HG03139 (cell line): ENCODE measurements at regions not wholly inside any gene's neighbourhood (a gene's known extent, or its start where the extent isn't known, plus 50 kb on each side); places are given as distances from the start of the nearest gene placed in this dataset.
A peak's percentile ranks its signal among the peaks of the same experiment; 100 is the strongest.

Experiments used
- ATAC-seq: cut with Tn5 transposase; IDR thresholded peaks from one replicate; pipeline ENCODE4 v1.9.1; 2021; ENCODE audit not compliant: unreplicated experiment

DNA sequence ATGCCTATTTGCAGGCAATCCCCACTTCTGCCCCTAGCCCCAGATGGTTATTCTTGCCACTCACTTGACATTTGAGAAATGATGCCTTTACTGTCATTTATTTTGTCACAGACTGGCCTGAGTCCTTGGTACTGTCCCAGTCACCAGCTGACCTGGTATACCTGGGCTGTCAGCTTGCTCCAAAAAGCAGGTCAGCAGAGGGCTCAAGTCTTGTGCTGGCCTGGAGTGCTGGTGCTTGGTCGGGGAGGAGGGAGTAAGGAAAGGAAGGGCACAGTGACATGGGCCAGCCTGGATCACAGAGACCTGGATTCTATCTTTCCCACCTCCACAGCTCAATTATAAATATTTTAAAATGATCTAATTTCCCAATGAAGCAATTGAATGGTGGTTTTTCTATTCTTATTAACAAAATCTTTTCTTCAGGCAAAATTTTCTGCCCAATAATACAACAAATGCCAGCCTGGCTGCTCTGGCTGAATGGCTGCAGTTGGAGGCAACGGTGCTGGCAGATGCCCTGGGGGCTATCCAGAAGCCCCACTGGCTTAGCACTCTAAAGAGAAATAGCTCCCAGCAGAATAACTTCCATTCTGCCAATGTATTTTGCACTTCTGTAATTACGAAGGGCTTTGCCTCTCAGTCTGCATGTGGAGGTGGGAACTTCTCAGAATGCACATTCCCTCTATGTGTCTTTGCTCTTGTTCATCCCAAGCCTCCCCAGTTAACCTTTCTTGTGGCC lies 160.6 kb downstream of the GADD45G start:
- ATAC-seq: no peak

DNA sequence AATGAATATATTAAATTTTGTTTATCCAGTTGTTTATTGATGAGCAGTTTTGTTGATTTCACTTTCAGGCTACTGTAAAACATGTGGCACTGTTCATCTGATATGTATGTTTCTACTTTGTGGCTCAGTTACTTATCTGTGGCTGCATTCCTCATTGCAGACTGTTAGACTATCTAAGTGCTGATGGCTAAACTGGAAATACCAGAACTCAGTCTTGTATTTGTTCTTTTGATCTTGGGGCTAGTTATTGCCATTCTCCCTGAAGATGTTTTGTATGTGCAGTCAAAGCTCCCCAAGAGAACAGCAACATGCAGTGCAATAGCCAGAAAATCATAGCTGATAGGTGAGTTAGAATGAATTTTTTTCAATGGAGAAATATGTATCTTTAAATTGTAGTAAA lies 162.2 kb downstream of the GADD45G start:
- ATAC-seq: no peak

DNA sequence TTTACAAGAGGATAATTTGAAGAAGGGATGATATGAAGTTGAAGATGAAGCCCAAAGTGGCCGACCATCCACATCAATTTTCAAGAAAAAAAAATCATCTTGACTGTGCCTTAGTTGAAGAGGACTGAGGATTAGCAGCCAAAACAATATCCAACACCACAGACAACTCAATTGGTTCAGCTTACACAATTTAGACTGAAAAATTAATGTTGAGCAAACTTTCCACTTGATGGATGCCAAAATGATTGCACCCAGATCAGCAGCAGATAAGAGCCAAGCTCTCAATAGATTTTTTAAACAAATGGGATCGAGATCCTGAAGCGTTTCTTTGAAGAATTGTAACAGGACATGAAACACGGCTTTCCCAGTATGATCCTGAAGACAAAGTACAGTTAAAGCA lies 163.2 kb downstream of the GADD45G start:
- no peak for ATAC-seq

DNA sequence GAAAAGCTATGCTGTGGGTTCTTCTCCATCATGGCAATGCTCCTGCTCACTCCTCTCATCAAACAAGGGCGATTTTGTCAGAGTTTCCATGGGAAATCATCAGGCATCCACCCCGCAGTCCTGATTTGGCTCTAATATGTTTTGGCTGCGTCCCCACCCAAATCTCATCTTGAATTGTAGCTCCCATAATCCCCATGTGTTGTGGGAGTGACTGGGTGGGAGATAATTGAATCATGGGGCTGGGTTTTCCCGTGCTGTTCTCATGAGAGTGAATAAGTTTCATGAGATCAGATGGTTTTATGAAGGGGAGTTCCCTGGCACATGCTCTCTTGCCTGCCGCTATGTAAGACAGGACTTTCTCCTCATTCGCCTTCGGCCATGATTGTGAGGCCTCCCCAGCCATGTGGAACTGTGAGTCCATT lies 163.8 kb downstream of the GADD45G start:
- ATAC-seq: no peak

DNA sequence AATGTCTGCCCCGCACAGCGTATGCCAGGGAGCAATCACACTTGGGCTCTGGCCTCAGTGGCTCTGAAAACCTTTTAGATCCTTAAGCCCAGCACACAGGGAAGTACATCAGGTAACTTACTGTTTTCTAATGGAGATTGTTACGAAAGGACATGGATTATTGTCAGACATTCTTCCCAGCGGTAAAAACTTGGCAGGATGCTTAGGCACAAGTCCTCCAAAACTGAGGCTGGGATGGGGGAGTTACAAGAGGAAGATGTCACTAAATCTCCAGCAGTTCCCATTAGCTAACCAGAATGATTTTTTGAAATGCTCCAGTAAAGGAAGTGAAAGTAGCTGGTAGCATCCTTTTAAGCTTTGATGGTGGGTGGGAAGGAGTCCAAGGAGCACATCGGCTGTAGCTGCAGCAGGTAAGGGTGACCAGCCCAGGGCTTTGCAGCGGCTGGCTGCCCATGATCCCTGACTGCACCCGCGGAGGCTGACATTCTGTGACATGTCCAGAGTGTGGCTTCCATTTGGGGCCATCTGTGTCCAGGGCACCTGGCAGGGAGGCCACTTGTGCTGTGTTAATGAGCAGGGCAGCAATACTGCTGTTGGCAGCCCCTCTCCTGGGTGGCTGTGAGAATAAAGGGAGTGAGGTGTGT lies 165.8 kb downstream of the GADD45G start:
- ATAC-seq: no peak

DNA sequence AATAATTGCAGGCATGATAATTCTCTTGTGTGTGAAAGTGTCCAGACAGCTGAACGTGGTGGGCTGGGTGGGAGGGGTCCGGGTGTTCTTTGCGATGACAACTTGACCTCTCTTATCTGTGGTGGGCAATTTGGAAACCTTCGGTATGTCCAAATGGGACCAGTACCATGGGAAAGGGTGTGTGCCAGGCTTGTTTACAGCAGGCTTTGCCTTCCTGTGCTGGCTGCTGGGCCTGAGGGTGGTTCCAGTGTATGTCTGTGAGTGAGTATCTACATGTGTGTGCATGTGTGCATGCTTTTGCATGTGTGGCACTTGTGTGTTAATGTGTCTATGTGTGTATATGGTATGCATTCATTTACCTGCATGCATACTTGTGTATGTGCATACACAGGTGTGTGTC lies 166.4 kb downstream of the GADD45G start:
- ATAC-seq: no peak

DNA sequence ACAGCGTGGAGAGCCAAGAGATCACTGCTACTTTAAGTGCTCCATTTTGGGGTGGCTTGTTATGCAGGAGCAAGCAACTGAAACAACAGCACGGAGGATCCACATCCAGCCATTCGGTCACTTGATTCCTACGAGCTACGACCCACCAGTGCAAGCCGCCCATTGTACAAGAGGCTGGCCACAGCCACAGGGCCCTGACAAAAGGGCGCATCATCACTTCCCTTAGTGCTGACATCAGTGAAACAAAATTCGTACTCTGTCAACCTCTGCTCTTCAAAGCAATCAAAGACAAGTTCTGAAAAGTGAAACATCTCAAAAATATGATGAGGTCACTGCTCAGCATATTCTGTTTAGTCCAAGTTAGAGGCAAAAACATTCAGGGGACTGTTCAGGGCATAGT lies 168.4 kb downstream of the GADD45G start:
- ATAC-seq: no peak

DNA sequence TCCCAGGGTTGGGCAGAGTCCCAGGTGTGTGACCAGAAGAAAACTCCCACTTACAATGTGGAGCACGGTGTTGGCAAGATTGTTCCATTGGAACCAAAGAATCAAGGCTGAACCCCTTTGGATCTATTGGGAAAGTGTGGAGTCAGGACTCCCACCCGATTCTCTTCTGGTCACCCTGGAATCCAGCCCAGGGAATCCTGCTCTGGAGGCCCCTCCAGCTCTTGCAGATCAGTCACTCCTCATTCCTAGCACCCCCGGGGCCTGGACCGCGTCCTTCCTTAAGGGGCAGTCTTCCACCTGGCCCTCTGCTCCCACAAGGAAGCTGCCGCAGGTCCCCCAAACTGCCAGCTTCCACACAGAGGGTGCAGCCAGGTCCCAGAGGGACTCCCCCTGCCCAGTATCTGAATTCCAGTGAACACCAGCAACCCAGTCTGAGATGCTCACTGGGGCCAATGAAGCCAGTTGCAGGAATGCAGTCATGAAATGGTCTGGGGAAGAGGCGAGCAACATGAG lies 170.1 kb downstream of the GADD45G start:
- no peak for ATAC-seq

DNA sequence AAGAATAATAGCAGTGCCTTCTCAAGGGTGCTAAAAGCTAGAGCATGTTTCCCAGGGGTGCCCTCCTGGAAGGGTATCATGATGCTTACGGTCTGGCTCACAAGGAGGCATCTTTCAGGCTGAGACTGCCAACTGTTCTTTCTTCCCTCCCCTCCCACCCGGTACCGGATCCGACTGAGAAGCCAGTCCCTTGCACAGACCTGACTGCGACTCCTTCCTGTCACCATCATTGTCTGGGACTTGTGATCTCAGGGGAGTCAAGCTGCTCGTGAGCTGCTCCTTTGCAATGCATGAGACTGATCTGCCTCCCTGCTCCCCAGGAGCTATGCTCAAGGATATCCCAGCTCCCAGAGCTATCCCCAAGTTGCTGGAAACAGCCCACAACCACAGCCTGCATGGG lies 170.8 kb downstream of the GADD45G start:
- ATAC-seq: no peak

DNA sequence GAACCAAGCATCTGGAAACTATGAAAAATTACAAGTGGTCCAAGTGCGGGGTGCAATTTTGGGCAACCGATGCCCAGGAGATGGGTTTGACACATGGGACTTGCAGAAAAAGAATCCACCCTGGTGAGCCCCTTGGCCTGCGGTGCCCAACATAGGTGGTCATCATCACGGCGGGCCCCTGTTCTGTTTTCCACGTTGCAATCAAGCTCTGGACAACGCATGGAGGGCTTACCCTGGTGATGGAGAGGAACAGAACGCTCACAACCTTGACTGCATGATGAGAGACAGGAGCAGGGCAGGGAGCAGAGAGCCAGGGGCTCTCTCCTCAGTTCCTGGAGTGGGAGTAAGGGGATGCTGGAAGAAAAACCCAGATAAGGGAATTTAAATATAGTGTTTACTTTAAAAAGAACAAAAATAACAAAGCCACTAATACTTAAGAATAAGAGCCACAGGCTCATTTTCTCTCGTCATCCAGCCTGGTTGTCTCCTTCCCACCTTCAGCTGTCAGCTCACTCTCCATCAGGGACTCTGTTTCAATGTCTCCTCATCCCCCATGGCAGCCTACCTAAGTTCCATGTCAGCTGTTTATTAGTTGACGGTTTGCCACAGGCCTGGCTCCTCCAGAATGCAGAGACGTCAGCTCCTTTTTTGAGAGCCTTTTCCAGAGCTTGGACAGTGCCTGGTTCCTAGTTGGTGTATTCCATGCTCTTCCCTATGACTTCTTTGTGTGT lies 172.1 kb downstream of the GADD45G start:
- ATAC-seq: no peak

DNA sequence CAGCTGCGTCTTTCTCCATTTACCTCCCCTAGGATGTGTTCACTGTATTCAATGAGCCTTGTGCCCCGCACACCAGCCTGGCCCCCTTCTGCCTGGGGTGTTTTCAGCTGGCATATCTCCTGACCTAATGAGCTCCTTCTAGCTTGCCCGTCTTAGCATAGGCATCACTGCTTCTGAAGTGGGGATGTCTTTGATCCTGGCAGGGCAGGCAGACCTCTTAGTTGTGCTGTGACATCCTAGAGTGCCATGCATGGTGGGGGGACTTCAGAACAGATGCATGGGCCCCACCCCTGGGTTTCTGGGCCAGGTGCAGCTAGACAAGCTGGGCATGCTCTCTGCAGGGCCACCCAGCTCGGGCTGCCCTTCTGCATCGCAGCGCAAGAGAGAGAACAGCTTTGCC lies 172.7 kb downstream of the GADD45G start:
- no peak for ATAC-seq

DNA sequence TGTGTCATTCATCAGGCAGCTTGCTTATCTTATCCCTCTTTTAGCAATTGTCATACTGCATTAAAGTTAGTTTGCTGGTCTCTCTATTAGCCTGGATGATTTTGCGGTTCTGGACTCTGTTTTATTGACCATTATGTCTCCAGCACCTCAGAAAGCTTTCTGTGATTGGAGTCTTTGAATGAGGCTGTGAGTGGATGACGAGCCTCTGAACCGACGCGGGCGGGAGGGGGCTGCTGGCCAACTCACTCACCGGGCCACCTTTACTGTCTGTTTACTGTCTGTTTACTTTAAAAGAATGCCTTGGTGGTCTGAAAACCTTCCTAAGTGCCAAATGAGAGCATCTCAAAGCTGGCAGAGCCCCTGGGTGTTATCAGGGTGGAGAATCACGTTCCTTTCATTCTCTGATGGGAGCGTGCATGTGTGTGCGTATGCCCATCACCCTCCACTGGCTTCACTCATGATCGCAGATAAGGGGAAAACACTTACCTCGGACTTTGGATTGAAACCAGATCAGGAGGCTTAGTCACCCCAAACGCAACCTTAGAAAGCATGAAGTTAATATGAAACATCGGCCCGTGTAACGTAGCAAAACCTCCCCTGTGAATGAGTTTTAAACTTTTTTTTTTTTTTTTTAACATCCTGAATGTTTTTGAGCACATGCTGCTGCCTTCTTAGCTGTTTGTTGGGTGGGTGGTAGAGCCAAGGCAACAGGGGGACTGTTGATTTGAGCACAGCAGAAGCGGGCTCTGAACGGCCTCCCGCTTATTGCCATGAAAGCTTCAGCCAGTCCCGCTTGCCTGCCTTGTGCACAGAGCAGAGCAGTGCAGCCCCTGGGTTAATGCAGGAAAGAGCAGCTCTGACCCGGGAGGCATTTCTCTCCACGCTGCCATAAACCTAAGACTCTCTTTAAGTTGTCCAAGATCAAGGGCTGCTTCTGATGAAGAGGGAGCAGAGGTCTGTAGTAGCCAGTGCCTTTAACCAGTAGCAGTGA lies 173.6 kb downstream of the GADD45G start:
- ATAC-seq: no peak

DNA sequence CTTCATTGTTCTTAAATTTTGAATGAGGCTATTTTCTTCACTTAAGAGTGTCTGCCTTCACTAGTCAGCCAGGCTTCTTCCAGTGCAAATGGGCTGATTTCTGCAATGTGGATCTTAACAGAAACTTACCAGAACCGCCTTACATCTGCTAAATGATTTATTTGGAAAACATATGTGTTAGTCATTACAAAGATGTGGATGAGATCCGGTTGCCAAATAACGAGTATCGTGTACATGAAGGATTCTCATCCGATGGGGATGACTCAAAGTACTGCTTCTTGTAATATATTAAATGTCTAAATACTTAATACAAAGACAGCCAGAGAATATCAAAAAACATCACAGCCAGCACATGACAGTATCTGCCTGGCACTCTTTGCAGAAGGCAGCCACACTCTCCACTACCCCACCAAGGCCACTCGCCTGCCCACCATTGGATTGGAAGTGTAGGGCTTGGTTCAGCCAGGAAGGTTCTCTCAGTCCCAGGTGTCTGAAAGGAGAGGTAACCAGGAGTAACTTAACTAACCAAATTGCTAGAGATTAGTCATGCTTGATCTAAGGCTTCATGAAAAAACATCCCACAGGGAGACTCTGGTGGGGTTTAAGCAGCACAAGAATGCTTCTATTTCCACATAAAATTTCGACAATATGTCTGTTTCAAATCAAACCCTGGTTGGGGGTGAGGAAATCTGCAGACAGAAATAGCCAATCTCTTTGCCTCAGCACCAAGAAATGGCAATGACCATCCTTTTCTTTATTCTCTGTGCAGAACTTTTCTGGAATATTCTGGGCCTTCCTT lies 174.8 kb downstream of the GADD45G start:
- ATAC-seq: no peak

DNA sequence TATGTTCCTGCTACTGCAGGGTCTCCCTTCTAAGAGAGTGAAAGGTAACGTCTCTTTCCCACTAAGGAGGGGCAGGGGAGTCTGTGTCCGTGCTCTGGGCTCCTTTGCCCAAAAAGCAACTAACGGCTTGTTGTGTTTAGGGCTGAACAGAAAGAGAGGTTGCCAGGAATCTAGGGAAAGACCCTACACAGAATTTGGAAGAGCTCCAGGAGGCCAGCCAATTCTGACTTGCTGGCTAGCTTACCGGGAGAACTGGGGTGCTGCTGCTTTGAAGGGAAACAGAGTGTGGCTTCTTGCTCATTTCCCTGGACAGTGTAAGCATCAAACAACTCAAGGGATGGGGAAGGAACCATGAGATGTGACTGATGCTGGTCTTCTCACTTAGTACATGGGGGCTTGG lies 176.1 kb downstream of the GADD45G start:
- no peak for ATAC-seq

DNA sequence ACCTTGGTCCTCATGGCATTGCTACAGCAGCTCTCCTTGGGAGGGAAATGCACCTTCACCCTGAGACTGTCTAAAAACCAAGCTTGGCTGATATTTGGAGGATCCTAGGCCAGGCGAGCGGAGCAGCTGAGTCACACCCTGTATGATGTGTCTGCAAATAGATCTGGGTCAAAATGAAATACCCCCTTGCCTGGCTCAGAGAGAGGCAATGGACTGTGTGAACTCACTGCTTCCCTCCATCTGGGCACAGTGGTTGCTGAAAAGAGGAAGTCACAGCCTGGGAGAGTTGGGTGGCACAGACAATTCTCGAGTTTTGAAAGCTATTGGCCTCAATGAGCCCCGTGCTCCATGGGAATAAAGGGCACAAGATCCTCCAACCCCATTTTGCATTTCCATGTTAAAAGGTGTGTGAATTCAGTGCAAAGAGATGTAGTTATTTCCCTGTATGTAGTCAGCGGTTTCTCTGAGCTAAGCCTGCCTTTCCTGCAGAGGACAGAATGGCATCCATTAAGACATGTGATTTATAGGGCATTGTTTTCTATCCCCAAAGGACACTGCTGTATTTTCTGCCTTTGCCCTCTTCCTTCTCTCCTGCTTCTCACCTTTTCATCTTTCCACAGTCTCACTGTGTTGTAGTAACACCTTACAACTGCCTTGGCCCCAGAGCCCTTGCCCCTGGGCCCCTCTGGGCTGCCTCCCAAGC lies 177.2 kb downstream of the GADD45G start:
- ATAC-seq: peak; percentile 57

DNA sequence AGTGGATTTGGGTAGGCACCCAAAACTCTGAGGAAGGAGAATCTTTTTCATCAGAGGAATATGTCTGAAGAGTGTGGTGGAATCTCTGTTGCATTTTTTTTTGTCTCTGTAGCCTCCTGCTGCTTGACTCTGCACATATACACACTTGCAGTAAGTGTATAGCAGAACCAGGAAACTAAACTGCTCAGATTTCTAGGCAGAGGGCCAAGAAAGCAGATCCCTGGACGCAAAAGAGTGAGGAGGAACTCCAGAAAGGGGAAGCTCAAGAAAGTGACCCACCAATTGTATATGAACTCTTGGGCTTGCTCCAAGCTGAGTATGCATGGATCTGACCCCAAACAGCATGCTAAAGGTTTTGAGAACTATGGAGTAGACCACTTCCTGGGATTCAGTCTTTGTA lies 181.8 kb downstream of the GADD45G start:
- no peak for ATAC-seq

DNA sequence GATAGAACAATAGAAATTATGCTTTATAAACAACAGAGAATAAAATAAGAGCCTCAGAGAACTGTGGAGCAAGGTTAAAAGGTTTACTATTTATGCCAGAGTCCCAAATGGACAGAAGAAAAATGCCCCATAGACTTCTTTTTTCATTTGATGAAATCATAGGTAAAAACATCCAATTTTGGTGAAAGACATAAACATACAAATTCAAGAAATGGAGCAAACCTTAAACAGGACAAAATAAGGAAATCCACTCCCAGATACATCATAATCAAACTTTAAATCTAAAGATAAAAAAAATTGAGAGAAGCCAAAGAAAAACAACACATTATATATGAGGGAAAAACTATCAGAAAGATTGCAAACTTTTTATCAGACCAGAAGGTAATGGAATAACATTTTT lies 182.8 kb downstream of the GADD45G start:
- no peak for ATAC-seq

DNA sequence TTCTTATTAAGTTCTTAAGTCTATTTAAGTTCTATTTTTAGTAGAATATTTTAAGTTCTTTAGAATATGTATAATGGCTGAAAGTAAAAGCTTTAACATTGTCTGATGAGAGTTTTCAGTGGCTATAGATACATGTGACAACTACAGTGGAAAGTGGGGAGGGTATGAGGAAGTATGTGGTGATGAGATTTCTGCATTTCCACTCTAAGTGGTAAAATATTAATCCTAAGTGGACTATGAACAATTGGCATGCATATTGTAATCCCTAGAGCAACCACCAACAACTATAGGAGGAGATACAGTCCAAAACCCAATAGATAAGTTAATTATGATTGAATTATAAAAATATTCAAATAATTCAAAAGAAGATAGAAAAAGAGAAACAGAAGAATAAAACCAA lies 183.6 kb downstream of the GADD45G start:
- no peak for ATAC-seq

DNA sequence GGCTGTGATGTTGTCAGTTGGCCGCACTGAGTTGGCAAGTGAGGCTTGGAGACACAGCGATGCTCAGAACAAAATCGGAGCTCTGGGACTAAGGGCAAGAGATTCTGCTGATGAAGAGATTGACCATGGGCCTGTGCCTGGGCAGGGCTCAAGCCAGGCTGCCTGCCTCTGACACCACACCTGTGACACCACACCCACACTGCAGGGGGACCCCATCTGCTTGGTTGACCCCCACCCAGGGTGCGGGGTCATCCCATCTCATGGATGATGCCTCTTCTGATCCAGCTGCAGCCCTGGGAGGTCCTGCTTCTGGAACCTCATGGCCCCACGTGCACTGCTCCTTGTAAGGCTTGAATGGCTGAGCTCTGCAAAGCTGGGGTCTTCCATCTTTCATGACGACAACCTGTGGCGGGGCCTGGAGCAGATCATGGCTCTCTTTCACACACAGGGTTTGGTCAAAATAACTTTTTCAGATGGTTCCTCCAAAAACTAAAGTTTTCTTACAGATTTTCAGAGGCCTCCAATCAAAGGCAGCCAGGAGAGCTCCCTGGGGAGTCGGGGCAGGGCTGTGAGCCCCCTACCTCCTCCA lies 185.2 kb downstream of the GADD45G start:
- ATAC-seq: no peak
